Activated CD8-positive, alpha-beta memory T cell treated with anti-CD3 and anti-CD28 coated beads for 24 hours (primary cell): ENCODE measurements at regions not wholly inside any gene's neighbourhood (a gene's known extent, or its start where the extent isn't known, plus 50 kb on each side); places are given as distances from the start of the nearest gene placed in this dataset.
A peak's percentile ranks its signal among the peaks of the same experiment; 100 is the strongest.

ENCODE experiments used
- DNase-seq: peaks from one replicate; pipeline ENCODE4 v3.0.0-alpha.2; 2020

DNA sequence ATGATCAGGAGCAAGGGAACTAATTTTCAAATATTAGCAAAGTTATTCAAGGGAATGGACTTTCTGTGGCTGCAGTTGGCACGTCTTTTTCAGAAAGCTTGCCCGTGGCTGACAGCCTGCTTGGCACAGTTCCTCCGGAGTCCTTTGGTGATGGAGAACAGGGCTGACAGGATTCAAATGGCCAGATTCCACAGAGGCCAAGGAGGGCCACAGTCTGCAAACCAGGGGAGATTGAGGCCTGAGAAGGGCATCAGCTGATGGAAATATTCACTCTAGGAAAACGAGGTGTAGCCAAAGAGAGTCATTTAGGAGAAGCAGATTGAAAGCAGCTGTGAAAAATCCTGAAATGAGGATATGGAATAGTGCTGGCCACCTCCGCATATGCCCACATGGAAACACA lies 178.3 kb downstream of the EMP1 start:
- no peak for DNase-seq

DNA sequence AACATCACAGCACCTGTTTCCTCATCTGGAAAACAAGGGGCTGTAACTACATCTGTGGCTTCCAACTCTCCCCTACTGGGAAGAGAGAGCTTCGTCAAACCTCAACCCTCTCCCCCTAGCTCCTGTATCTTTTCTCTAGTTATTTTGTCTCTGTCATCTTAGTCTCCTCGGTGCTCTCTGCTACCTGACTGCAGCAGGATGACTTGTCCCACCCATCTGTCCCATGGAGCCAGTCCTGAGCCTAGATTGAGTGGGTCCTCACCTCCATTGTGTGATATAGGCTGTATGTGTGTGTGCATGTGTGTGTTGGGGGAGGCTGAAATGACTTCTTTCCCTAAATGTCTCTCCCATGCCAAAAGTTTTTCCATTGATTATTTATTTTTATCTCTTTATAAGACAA lies 177.3 kb downstream of the EMP1 start:
- no peak for DNase-seq

DNA sequence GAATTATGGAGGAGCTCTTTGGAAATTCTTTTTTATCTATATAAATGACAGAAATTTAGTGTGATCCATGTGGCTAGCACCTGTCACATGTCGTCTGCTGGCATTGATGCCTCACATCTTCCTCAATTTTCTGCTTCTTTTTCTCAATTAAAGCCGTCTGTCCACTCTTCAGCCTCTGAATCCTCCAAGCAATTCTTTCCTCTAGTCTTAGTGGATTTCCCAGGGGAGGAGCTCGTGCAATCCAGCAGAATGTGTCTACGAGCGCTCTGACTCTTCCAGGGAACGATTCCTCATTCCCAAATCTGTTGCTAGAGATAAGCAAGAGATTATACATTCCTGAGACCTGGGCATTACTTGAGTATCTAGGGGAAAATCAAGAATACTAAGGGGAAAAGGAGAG lies 176.6 kb downstream of the EMP1 start:
- no peak for DNase-seq

DNA sequence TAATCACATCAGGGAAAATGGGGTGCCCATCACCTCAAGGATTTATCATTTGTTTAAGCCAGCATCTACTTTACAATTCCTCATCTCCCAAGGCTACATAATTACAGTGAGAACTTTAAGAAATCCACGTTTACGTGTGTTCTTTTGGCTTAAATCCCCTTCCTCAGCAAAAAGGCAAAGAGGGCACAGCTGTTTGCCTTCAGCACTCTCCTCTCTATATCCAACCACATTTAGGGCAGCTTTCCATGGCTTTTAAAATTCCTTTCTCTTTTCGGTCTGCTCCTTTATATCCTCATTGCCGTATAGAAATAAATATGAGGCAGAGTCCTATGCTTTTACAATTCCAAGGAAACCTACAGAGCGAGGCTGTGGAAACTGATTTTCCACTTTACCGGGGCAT lies 175.9 kb downstream of the EMP1 start:
- DNase-seq: no peak

DNA sequence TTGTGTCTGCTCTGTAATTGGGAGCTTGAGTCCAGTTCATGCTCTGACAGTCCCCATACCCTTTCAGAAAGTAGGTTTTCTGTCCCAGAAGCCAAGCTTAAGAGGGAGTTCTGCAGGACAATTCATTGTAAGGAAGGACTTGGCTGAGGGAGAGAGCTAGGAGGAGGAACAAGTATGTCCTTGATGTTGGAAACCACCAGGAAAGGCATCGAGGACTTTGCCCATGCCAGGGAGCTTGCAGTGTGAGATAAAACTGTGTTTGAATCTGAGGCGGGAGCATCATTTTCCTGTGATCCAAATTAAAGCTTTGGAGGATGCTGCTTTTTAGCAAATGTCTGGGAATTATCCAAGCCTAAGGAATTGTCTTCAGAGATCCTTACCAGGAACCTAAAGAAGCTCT lies 175.3 kb downstream of the EMP1 start:
- DNase-seq: no peak

DNA sequence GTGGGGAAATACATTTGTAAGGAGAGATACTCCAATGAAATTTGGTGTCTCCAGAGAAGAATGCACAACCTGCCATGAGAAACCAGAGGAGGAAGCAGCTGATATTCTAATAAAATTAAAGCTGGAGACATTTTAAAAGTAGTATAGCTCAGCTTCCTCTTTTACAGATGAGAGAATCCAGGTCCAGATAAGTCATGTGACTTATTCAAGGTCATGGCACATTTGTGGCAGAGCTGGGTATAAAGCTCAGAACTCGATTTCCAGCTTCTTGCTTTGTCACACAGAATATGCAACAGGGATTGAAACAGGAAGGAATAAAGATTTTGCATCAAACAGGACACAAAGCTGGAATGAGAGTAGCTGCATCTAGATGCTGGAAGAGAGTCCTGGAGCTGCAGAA lies 174.8 kb downstream of the EMP1 start:
- no peak for DNase-seq

DNA sequence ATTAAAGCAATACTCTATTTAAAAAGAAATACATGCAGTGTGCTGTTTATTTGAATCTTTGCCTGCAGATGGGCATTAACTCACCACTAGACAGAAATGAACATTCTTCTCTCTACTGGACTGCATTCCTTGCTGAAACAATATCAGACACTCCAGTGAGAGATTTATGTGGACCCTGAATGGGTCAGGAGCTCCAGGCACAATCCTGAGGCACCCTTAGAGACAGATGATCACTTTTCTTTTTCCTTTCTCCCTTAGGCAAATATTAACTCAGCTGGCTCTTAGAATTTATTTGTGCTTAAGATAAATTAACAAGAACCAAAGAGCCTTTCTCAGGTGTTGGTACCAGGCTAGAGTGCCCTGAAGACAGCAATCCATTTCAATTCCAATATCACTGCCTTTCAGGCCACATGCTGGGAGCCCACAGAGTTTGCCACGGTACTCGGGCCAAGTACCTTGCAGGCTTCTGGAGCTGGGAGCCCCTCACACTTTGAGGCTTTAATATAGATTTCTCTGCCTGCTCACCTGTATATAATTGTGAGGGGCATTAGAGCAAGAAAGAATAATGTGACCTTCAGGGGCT lies 173.0 kb downstream of the EMP1 start:
- DNase-seq: no peak

DNA sequence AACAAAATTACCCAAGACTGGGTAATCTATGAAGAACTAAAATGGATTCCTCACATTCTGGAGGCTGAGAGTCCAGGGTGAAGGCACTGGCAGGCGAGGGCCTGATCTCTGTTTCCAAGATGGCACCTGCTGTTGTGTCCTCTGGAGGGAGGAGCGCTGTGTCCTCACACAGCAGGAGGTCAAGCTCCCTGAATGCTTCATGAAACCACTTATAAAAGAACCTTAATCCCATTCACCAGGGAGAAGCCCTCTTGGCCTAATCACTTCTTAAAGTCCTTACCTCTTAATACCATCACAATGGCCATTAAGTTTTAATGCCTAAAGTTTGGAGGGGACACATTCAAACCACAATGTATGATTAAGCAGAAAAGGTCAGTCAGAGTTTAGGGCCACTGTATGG lies 172.4 kb downstream of the EMP1 start:
- no peak for DNase-seq

DNA sequence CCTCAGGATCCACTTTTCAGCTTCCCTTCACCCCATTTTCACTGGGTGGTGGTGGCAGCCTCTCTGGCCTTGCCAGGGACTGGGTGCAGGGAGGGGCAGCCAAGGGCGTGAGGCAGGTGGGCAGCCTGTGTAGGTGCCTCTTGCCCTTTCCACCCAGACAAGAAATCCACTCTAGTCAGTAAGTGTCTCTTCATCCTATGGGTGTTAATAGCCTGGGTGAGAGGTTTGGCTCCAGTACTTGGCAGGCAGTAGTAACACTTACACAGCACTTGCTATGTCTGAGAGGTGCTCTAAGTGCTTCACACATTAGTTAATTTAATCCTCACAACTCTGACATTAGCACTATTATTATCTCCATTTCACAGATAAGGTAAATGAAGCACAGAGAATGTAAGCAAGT lies 171.9 kb downstream of the EMP1 start:
- no peak for DNase-seq

DNA sequence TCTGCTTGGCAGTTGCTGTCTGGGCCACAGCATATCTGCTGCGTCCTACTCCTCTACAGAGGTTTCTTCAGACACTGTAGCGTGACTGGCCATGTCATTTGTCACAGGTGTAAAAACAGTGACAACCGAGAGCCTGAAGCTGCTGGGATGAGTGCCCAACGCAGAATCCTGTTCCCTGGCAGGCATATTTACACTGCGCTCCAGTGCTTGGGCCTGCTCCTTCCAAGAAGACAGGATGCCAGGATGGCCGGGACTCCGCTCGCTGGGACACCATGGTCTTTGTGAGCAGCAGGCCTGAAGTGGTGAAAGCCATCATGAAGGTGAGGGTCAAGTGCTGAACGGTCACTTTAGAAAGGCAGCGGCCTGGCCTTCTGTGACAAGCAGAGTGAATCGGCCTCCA lies 171.4 kb downstream of the EMP1 start:
- DNase-seq: no peak

DNA sequence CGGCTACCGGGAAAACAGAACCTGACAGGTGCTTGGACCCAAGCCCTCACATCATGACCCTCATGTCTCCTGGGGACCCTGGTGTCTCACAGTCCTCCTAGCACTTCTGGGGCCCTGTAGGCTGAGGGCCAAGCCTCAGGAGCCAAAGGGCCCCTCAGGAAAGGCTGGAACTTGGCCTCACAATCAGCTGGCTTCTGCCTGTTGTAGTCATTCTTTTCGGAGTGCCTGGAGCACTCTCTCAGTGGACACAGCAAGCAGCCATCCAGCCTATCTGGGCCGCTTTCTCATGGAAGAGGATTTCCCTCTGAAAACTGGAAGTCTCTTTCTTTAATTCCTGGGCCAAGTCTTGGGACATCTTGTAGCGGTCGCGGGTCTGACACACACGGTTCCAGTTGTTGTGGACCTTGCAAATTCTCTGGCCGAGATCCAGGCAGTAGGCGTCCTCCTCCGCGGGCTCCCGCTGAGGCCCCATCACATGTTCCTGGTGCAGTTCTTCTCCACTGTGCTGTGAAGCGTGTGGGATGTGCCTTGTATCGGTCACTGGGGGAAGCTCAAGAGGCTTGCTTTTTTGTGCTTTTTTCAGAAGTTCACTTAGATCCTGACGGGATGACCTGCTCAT lies 169.3 kb downstream of the EMP1 start:
- no peak for DNase-seq

DNA sequence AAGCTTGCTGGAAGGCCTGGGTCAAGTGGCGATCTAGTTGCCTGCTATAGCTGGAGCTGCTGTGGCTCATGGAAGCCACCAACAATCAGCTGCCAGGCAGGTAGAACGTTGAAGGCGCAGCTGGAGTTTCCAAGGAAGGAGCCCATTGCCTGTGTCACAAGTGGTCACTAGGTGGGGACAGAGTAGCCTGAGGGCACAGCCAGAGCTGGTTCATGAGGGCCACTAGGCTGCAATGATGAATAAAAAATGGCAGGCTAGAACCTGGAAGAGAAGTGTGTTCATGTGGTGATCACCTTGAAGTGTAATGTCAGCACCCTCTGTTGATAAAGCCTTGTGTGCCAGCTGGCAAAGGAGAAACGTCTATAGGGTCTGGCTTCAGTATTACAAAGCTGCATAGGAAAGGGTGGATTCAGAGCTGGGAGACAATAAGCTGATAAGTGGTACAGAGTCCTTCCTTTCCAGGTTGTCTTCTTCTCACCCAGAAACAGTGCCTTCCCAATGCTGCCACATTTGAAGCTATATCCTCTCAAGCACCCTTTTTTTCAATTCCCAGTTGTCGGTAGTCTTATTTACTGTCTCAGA lies 165.8 kb downstream of the EMP1 start:
- no peak for DNase-seq

DNA sequence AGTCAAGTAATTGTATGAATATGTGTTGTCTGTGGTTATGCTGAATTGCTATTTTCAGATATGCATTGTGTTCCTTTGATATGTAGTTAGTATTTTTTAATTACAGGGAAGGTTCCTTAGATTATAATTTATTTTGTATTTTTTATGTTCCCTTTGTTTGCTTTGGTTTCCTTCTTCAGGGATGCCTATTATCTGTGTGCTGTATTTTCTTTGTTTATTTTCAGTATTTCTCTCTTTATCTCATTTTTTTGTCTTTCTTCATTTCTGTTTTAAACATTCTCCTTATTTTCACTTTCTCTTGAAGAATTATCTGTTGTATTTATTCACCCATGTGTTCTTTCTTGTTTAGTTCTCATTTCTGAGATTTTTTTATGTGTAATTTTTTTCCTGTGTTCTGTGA lies 163.1 kb downstream of the EMP1 start:
- no peak for DNase-seq

DNA sequence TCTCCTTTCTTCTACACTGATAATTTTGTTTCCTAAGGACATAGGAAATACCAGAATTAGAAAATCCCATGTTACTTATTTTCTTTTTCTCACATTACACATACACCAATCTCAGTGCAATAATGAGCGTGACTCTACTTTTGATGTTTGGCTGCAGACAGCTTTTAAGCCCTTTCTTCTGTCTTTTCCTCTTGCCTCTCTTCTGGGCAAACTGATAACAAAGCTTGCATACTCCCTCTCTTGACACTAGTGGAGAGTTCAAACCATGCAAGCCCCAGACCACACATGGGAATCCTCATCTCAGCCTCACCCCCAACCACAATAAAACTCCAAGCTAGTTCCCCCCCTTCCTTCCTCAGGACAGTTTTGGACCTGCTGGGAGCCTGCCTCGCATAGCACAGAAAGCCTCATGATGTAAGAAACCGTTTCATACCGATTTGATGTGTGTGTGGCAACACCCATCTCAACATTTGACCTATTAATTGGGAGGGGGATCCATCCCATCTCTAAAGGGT lies 161.9 kb downstream of the EMP1 start:
- no peak for DNase-seq

DNA sequence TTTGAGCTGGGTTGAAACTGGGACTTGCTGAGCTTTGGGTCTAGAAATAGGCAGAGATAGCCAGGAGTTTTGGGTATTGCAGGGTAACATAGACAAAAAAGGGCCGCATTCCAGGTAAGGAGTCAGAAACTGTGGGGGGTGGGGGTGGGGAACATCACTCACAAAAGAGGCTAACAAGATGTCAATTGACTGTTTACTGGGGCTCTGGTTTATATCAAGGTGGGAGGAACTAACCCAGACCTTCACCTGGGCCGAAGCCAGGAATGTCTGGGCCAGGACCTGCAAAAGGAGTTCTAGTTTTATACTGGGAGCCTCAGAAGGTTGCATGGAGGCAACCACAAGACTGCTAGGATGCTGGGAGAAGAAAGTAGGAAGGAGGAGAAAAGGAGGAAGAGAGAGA lies 154.4 kb downstream of the EMP1 start:
- DNase-seq: no peak

DNA sequence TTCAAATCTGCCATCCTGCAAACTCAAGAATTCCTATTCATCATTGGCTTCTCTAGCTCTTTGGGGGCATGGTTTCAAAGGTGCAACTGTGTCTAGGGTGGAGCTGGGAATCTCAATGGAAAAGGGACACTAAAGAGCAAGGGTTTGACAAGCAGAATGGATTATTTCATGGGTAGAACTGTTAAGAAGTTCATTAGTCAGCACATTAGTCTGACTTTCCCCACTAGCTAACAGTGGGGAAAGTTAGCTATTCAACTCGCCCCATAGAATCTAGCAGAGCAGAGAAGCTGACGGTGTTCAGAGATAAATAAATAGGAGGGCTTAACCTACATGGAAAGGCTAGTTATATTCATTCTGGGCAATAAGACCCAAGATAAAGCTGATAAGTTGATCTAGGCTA lies 153.9 kb downstream of the EMP1 start:
- DNase-seq: no peak

DNA sequence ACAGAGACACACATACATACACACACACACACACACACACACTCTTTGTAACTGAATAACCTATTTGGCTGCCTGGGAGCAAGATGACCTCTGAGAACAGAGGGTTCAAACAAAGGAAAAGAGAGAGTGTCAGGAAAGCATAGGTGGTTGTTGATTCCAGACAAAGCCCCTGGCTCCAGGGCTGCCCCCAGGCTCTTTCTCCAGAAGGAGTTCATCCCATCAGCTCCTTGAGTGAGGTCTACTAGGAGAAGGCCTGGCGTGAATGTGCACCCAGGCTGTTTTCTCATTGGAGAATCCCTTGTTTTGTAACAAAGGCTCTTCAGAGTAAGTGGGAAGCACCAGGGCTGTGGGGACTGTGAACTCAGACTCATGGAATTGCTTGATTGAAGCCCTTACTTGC lies 151.9 kb downstream of the EMP1 start:
- DNase-seq: no peak

DNA sequence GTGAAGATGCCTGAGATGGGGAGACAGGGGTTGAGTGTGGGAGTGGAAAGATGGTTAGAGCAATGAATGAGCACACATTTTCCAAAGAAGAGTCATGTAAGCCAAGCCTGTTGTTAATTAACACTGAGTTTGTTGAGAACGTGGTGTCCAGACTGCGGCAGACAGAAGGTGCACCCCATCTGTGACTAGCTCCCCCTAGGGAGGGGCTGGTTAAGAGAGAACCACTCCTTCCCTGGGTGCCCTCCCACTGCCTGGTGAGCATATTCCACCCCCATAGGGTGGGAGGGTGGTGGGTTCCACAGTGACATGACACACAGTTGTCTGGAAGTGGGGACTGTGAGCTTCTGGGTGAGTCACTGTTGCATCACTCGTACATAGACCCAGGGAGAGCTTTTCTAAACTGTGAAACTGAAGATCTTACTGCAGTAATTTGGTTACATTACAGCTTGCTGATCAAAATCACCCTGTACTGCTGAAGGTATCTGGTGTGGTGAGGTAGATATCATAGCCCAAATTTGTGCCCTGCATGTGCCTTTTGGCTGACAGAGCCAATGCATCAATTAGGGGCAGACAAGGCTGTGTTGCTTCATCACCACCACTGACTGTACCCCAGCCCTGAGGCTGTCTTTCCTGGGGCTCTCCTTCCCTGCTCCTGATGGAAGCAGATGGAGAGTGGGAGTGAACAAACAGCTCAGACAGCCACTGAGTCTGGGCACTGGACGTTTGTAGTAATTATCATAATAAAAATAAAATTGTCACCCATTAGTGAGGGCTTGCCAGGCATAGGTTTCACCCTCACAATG lies 150.9 kb downstream of the EMP1 start:
- peak; percentile 61 for DNase-seq

DNA sequence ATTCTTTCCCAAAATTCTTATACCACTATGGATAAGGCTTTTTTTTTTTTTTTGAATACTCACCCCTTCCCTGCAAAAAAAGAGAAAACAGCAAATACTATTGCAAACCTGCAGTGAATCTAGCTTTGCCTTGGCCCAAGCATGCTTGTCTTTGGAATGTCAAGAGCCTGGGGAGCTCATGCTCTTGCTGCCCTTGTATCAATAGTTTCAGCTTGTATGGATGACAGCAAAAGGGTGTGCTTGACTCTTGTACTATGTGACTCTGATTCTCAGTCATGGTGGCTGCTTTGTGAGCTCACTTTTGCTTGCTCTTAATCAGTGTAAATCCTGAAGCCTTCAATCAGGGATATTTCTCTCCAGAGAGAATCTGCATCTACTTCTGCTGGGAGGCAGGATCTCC lies 149.2 kb downstream of the EMP1 start:
- no peak for DNase-seq

DNA sequence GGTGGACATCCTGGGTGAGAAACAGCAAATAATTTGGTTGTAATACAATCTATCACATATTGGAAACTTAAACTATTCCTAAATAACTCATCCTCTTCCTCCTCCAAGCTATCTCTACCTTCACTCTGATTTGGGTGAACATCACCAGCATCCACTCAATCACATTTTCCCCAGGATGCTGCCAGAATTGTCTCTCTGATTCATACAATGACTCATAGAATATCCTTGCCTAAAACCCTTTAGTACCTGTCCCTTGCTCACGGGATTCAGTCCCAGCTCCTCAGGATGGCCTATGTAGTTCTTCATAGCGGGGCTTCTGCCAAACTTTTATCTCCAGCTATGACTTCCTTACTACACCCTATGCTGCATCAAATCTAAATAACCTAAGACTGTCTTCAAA lies 146.8 kb downstream of the EMP1 start:
- DNase-seq: no peak

DNA sequence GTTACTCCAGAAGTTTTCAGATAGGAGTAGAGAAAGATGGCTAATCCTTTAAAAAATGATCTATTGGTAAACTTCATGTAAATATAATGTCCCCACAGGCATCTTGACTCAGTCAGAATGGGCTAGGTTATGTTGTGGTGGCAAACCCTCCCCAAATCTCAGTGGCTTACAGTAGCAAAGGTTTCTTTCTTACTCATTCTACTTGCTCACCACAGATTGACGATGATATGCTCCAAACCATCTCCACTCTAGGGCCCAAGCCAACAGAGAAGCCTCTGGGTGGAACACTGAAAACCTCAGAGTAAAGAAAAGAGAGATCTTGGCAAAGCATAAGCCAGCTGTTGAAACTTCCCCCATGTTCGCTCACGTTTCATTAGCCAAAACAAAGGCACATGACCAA lies 146.4 kb downstream of the EMP1 start:
- DNase-seq: no peak

DNA sequence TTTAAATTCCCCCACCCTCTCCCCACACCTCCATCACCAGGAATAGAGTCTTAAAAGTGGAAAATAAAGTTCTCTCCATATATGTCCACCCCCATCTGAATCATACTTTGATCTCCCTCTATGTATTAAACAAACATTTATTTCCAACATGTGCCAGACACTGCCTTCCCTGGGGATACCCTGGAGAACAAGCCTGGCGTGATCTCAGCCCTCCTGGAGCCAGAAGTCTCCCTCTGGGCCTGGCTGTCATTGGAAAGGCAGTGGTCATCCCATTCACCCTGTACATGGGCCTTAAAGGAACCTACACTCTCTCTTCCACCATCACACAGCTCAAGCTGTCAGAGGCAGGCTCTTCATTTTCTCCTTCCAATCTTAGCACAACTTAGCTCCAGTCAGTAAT lies 143.6 kb downstream of the EMP1 start:
- DNase-seq: no peak

DNA sequence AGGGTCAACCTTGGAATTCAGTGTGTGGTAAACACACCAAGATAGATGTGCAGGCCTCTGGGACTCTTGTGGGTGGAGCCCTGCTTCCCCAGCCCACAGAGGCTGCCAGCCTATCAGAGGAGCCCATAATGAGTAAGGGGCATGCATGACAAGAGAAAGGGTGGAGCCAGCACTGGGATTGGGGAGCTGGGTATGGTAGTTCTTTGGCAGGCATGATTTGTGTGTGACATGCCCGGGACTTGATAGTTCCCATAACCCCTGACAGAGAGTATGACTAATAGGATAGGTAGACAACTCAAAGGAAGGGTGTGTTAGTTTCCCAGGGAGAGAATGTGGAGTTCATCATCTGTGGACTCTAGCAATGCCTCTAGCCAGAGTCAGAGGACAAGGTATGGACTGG lies 143.0 kb downstream of the EMP1 start:
- DNase-seq: no peak

DNA sequence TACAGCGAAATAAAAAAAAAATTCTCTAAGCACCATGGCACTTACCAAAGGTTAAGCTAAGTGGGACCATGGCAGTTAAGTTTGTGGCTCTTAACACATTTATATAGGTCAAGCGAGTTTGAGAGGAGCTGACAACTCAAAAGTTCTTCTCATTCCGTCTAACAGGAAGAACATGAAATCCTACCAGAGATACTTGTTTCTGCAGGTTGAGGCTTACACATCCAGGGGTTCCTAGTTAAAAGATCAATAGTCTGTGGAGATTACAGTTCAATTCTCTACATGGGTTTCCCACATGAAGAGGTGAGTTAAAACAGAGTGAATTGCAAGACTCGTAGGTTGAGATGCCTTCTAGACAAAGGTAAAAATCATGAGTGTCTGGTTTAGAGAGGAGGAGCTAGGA lies 142.6 kb downstream of the EMP1 start:
- DNase-seq: no peak
